ENCODE measurements at regions not wholly inside any gene's neighbourhood (a gene's known extent, or its start where the extent isn't known, plus 50 kb on each side); places are given as distances from the start of the nearest gene placed in this dataset.

- TF ChIP-seq CTCF (IDR thresholded peaks at IDR 0.05) (no peak), POLR2A (IDR thresholded peaks at IDR 0.05) (no peak)
These were observed 195.1 kb upstream of the RPS23 start for GRCh38 chr5:82473262-82473661.

Data from uterus (tissue), 2 donors.